ENCODE measurements at regions not wholly inside any gene's neighbourhood (a gene's known extent, or its start where the extent isn't known, plus 50 kb on each side); places are given as distances from the start of the nearest gene placed in this dataset.

DNA sequence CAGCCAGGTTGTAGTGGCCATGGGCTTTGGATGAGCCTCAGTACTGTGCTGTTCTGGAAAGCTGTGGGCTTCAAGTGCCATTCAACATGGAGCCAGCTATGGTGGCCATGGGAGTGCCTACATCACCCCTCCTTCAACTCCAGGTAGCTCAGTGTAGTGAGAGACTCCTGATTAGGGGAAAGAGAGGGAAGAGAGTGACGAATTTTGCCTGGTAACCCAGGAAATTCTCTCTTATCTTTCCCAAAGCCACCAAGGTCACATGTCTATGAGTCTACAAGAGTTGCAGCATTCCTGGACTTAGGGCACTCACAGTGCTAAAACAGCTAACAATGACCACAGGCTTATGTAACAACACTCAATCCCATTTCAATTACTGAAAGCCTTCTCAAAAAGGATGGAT, 81.7 kb upstream of the SPTLC1 start:
- ATAC-seq (no peak), DNase-seq (no peak)
- no peaks in the 10 kb centered on the region for H3K4me1 ChIP-seq (ENCODE audit: low read depth)
- H3K4me3 ChIP-seq = no peak overlapping the region
- H3K36me3 ChIP-seq (ENCODE audit: low read depth) = no peaks in the 10 kb centered on the region
- H3K9me3 ChIP-seq = no peaks in the 10 kb centered on the region
- no peak for TF ChIP-seq CTCF (IDR thresholded peaks at IDR 0.05)
- intact Hi-C loops (cut with DNase I, micrococcal nuclease) = no loop called here

DNA sequence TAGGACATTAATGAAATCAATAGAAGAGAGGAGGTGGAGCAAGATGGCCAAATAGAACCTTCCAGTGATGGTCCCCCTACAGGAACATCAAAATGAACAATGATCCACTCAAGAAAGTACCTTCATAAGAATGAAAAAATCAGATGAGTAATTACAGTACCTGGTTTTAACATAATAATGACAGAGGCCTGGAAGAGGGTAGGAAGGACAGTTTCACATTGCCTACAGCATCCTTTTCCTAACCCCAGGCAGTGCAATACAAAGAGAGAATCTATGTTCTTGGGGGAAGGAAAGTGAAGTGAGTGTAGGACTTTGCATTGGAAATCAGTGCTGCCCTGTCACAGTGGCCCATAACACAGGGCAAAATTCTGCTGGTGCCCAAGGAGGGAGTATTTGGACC, 81.2 kb upstream of the SPTLC1 start:
- intact Hi-C loops (cut with DNase I, micrococcal nuclease) = no loop called here
- Histone ChIP-seq H3K4me3 (no peak overlapping the region), H3K9me3 (no peaks in the 10 kb centered on the region), H3K4me1 (ENCODE audit: low read depth) (no peaks in the 10 kb centered on the region), H3K36me3 (ENCODE audit: low read depth) (no peaks in the 10 kb centered on the region)
- no peak for TF ChIP-seq CTCF (IDR thresholded peaks at IDR 0.05)
- ATAC-seq (no peak), DNase-seq (no peak)

- Histone ChIP-seq H3K4me3 (no peak overlapping the region), H3K36me3 (ENCODE audit: low read depth) (no peaks in the 10 kb centered on the region), H3K9me3 (no peaks in the 10 kb centered on the region), H3K4me1 (ENCODE audit: low read depth) (no peaks in the 10 kb centered on the region)
- no peak for ATAC-seq
- no peak for DNase-seq
- TF ChIP-seq CTCF (IDR thresholded peaks at IDR 0.05) = no peak
- intact Hi-C loops (cut with DNase I, micrococcal nuclease) = no loop called here
These were observed 76.6 kb upstream of the SPTLC1 start for GRCh38 chr9:92191801-92192200.

GRCh38 chr9:92190536-92190790, 75.2 kb upstream of the SPTLC1 start:
- Histone ChIP-seq H3K4me3 (no peak overlapping the region), H3K4me1 (ENCODE audit: low read depth) (no peaks in the 10 kb centered on the region), H3K36me3 (ENCODE audit: low read depth) (no peaks in the 10 kb centered on the region), H3K9me3 (no peaks in the 10 kb centered on the region)
- no peak for ATAC-seq
- intact Hi-C loops (cut with DNase I, micrococcal nuclease) = no loop called here
- no peak for DNase-seq
- no peak for TF ChIP-seq CTCF (IDR thresholded peaks at IDR 0.05)

DNA sequence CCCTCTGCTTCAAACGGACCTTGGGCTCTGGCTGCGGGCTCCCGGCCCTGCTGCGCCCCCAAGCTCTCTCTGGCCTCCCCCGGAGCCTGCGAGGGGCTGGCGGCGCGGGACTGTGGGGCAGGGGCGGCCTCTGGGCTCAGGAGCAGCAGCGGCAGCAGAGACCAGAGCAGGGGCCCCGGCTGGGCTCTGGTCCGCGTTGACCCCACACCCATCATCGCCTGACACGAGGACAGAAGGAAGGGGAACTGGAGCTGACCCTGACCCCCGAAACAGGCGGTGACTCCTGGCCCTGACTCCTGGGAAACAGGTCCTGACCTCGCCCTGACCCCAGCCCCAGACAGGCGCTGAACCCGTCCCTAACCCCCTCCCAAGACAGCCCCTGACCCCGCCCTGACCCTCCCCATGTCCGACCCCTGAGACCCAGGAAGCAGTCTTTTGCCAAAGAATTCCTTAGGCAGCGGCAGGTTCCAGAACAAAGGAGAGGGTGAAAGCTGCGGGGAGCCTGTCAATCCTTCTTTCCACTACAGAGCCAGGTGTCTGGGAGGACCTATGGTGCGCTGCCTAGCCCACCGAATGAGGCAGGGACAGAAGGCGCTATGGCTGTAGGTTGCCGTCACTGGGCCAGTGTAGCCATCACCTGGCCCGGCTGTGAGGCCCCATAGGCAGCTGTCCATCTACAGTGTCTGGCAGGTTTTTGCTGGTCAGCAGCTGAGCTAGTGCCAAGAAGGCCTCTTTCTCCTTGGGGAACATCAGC, 74.7 kb upstream of the SPTLC1 start:
- intact Hi-C loops (cut with DNase I, micrococcal nuclease) = no loop called here
- TF ChIP-seq CTCF (IDR thresholded peaks at IDR 0.05) = no peak
- ATAC-seq = no peak

More for the DNA sequence above, 74.7 kb upstream of the SPTLC1 start:
- H3K36me3 ChIP-seq (ENCODE audit: low read depth) = no peaks in the 10 kb centered on the region
- DNase-seq = no peak
- no peaks in the 10 kb centered on the region for H3K4me1 ChIP-seq (ENCODE audit: low read depth)
- no peaks in the 10 kb centered on the region for H3K9me3 ChIP-seq
- H3K4me3 ChIP-seq = no peak overlapping the region

Data from mucosa of descending colon (tissue), 3 donors.